HEK293 (cell line): ENCODE measurements at regions not wholly inside any gene's neighbourhood (a gene's known extent, or its start where the extent isn't known, plus 50 kb on each side); places are given as distances from the start of the nearest gene placed in this dataset.

Experiments used
- CTCF ChIP-seq: fragments of 450-650 bp; formaldehyde crosslinking; IDR thresholded peaks from 2 replicates; pipeline ENCODE4 v1.5.1; 2016; ENCODE audit warnings: missing biosample characterization, missing genetic modification characterization
- PRDM4 ChIP-seq: fragments of 450-650 bp; formaldehyde crosslinking; IDR thresholded peaks from 2 replicates; pipeline ENCODE4 v1.5.1; 2017; ENCODE audit warnings: missing biosample characterization, missing genetic modification characterization
- ZBTB1 ChIP-seq: fragments of 450-650 bp; formaldehyde crosslinking; IDR thresholded peaks from 2 replicates; pipeline ENCODE4 v1.5.1; 2016; ENCODE audit warnings: missing biosample characterization, missing genetic modification characterization
- ZBTB11 ChIP-seq: fragments of 450-650 bp; formaldehyde crosslinking; conservative IDR thresholded peaks from 2 replicates; pipeline ENCODE4 v1.5.1; 2016; ENCODE audit warnings: low read depth, missing biosample characterization, missing genetic modification characterization
- ZBTB49 ChIP-seq: fragments of 450-650 bp; formaldehyde crosslinking; IDR thresholded peaks from 2 replicates; pipeline ENCODE4 v1.5.1; 2016; ENCODE audit warnings: missing biosample characterization, missing genetic modification characterization, low read depth
- ZFP3 ChIP-seq: fragments of 450-650 bp; formaldehyde crosslinking; IDR thresholded peaks from 2 replicates; pipeline ENCODE4 v1.5.1; 2016; ENCODE audit warnings: low read depth, missing biosample characterization, missing genetic modification characterization
- ZNF26 ChIP-seq: fragments of 450-650 bp; formaldehyde crosslinking; IDR thresholded peaks from 2 replicates; pipeline ENCODE4 v1.5.1; 2016; ENCODE audit warnings: missing biosample characterization, missing genetic modification characterization
- ZNF280C ChIP-seq: fragments of 450-650 bp; formaldehyde crosslinking; IDR thresholded peaks from 2 replicates; pipeline ENCODE4 v1.5.1; 2016; ENCODE audit warnings: missing biosample characterization, missing genetic modification characterization
- ZNF280D ChIP-seq: fragments of 450-650 bp; formaldehyde crosslinking; IDR thresholded peaks from 2 replicates; pipeline ENCODE4 v1.5.1; 2016; ENCODE audit warnings: missing biosample characterization, missing genetic modification characterization
- ZNF394 ChIP-seq: fragments of 450-650 bp; formaldehyde crosslinking; IDR thresholded peaks from 2 replicates; pipeline ENCODE4 v1.5.1; 2016; ENCODE audit warnings: missing biosample characterization, missing genetic modification characterization, mild to moderate bottlenecking, moderate library complexity, borderline replicate concordance
- ZNF580 ChIP-seq: fragments of 450-650 bp; formaldehyde crosslinking; IDR thresholded peaks from 2 replicates; pipeline ENCODE4 v1.5.1; 2016; ENCODE audit warnings: missing biosample characterization, missing genetic modification characterization
- ZNF785 ChIP-seq: fragments of 450-650 bp; formaldehyde crosslinking; IDR thresholded peaks from 2 replicates; pipeline ENCODE4 v1.5.1; 2016; ENCODE audit warnings: missing biosample characterization, missing genetic modification characterization
- ZSCAN18 ChIP-seq: fragments of 450-650 bp; formaldehyde crosslinking; IDR thresholded peaks from 2 replicates; pipeline ENCODE4 v1.5.1; 2016; ENCODE audit warnings: missing biosample characterization, missing genetic modification characterization

- no peak for TF ChIP-seq CTCF (tag by site-specific recombination)
- TF ChIP-seq ZFP3 (tag by site-specific recombination): no peak
- TF ChIP-seq ZSCAN18: no peak
- TF ChIP-seq ZNF280D (tag by site-specific recombination): no peak
- no peak for TF ChIP-seq PRDM4 (tag by site-specific recombination)
- TF ChIP-seq ZNF785 (tag by site-specific recombination): no peak
- TF ChIP-seq ZBTB1 (tag by site-specific recombination): no peak
- no peak for TF ChIP-seq ZNF280C (tag by site-specific recombination)
- TF ChIP-seq ZBTB11 (tag by site-specific recombination): no peak
- no peak for TF ChIP-seq ZNF394 (tag by site-specific recombination)
- TF ChIP-seq ZNF580 (tag by site-specific recombination): no peak
- no peak for TF ChIP-seq ZBTB49
- no peak for TF ChIP-seq ZNF26 (tag by site-specific recombination)
Measured at GRCh38 chr5:112532654-112533360, 113.7 kb upstream of the EPB41L4A start.
